ENCODE measurements at regions not wholly inside any gene's neighbourhood (a gene's known extent, or its start where the extent isn't known, plus 50 kb on each side); places are given as distances from the start of the nearest gene placed in this dataset.

DNA sequence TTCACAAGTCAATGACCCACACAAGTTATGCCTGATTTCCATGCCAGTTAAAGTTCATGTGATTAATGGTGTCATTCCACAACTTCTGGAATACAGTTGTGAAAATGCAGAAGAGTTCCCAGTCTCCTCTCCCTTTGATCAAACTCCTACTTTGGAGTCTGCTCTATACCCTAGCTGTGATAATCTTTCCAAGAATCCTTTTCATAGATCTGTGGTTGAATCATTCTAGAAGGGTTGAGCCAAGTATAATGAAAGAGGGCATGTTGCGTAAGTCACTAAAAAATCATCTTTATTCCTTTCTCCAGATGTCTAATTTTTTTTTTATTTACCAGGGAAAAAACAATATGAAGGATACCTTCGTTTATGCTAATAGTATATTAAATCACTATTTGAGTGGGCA is 89.7 kb upstream of the CARD18 start:
- Histone ChIP-seq H3K36me3 (no peaks in the 10 kb centered on the region), H3K27ac (no peak overlapping the region), H3K9me3 (no peaks in the 10 kb centered on the region), H3K4me1 (peaks cover 0 to 14% (median 0%) of the 10 kb centered on the region in 9 donors), H3K4me3 (no peak overlapping the region), H3K27me3 (no peaks in the 10 kb centered on the region)
- intact Hi-C loops (cut with DNase I): loop anchor here in 1 of 10 donors (5.0 kb wide), 1 partner anchor 1347 kb away; no protein-coding TSS in a partner anchor
- 87 to 92% methylated on average over 2 of the region's 2 CpGs for WGBS, 2 donors
- no peak for DNase-seq
- TF ChIP-seq, protein P1, sequence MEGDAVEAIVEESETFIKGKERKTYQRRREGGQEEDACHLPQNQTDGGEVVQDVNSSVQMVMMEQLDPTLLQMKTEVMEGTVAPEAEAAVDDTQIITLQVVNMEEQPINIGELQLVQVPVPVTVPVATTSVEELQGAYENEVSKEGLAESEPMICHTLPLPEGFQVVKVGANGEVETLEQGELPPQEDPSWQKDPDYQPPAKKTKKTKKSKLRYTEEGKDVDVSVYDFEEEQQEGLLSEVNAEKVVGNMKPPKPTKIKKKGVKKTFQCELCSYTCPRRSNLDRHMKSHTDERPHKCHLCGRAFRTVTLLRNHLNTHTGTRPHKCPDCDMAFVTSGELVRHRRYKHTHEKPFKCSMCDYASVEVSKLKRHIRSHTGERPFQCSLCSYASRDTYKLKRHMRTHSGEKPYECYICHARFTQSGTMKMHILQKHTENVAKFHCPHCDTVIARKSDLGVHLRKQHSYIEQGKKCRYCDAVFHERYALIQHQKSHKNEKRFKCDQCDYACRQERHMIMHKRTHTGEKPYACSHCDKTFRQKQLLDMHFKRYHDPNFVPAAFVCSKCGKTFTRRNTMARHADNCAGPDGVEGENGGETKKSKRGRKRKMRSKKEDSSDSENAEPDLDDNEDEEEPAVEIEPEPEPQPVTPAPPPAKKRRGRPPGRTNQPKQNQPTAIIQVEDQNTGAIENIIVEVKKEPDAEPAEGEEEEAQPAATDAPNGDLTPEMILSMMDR (IDR thresholded peaks at IDR 0.05): no peak
- no peak for ATAC-seq

DNA sequence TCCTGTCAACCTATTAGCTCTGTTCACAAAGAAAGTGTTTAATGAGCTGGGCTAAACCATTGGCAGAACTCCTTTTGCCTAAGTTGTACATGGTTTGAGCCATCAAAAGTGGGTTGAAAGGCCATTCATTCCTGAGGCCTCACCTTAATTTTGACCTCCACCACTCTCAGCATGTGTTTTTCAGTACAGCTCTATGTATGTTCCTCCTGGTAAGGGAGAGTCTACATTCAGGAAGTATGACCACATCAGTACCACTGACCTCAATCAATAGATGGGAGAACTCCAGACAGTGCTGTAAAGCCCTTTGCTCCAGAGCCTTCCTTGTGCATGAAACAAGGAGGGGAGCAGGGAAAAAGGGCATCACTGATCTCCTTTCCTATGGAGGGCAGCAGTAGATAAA is 87.8 kb upstream of the CARD18 start:
- H3K4me3 ChIP-seq: no peak overlapping the region
- no peak overlapping the region for H3K27ac ChIP-seq
- H3K4me1 ChIP-seq: peaks cover 0 to 14% (median 0%) of the 10 kb centered on the region in 9 donors
- intact Hi-C loops (cut with DNase I): loop anchor here in 1 of 10 donors (5.0 kb wide), 1 partner anchor 1345 kb away; no protein-coding TSS in a partner anchor
- ATAC-seq: no peak
- H3K9me3 ChIP-seq: no peaks in the 10 kb centered on the region
- no peaks in the 10 kb centered on the region for H3K27me3 ChIP-seq
- no peak for DNase-seq
- TF ChIP-seq, protein P1 (IDR thresholded peaks at IDR 0.05): no peak
- no peaks in the 10 kb centered on the region for H3K36me3 ChIP-seq

DNA sequence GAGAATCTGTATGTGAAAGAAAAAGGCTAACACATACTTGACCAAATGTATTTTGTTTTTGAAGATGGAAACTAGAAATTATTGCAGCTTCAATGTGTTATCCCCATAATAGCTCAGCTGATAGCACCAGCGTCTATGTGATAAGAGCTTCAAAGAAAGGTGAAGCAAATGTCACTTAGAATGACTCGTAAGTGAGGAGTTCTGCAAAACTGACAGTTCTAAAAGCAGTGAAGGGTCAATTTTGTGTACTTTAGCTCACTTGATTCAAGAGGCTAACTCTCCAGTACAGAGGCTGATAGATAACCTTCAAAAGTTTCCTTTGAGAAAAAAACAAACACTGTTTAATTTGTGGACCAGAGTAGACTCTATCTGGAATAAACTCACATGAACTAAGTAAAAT is 87.2 kb upstream of the CARD18 start:
- TF ChIP-seq, protein P1 (IDR thresholded peaks at IDR 0.05): no peak
- no peaks in the 10 kb centered on the region for H3K36me3 ChIP-seq
- no peak overlapping the region for H3K27ac ChIP-seq
- intact Hi-C loops (cut with DNase I): loop anchor here in 1 of 10 donors (5.0 kb wide), 1 partner anchor 1344 kb away; no protein-coding TSS in a partner anchor
- H3K27me3 ChIP-seq: no peaks in the 10 kb centered on the region
- DNase-seq (no peak), ATAC-seq (no peak)
- no peak overlapping the region for H3K4me3 ChIP-seq
- 28 to 42% methylated on average over 2 of the region's 2 CpGs for WGBS, 2 donors
- H3K9me3 ChIP-seq: no peaks in the 10 kb centered on the region
- peaks cover 0 to 14% (median 0%) of the 10 kb centered on the region in 9 donors for H3K4me1 ChIP-seq

DNA sequence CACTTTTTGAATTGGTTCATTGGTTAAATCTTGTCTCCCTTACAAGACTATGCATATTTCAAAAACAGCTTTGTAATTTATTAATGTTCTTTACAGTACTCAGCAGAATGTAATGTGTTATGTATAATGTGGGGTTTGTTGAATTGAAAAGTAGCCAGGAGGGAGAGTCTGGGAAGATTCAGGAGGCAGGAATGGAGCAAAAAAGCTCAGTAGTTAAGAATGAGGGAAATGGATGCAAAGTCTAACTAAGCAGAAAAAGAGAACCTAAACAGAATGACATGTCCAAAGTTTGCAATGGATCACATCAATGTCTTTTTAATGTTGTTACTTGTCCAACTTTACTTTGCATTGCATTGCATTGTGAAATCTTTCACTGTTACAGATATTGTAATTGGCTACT is 86.5 kb upstream of the CARD18 start:
- Histone ChIP-seq H3K4me3 (no peak overlapping the region), H3K4me1 (peaks cover 0 to 18% (median 0%) of the 10 kb centered on the region in 9 donors), H3K9me3 (no peaks in the 10 kb centered on the region), H3K36me3 (no peaks in the 10 kb centered on the region), H3K27ac (no peak overlapping the region), H3K27me3 (no peaks in the 10 kb centered on the region)
- intact Hi-C loops (cut with DNase I): loop anchor here in 1 of 10 donors (5.0 kb wide), 1 partner anchor 1344 kb away; no protein-coding TSS in a partner anchor
- no peak for ATAC-seq
- TF ChIP-seq, protein P1 (IDR thresholded peaks at IDR 0.05): no peak
- DNase-seq: no peak

Data from heart right ventricle (tissue), 16 donors.